C4-2B (cell line): ENCODE measurements at regions not wholly inside any gene's neighbourhood (a gene's known extent, or its start where the extent isn't known, plus 50 kb on each side); places are given as distances from the start of the nearest gene placed in this dataset.

Experiments used
- ZFX ChIP-seq: fragments of 450-650 bp; IDR thresholded peaks from 2 replicates; pipeline ENCODE4 v1.6.1; 2017
- TF ChIP-seq, protein P1 (sequence below): fragments of 450-650 bp; conservative IDR thresholded peaks from 2 replicates; pipeline ENCODE4 v1.5.1; 2017; ENCODE audit warnings: mild to moderate bottlenecking

DNA sequence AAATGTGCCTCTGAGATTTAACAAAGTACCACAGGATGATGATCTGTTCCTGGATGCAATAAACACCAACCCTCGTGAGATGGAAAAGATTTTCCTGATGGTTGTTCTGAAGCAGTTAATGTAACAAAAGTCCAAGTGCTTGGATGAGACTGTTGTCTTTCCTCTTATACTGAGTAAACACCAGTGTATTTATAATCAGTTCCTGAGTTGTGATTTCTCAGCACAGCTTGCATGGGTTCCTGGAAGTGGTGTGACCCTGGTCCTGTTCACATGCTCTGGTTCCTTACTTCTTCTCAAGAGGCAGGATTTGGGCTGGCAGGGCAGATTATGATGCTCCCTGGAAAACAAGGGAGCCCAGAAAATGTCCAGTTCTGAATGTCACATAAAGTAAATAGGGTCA lies 208.2 kb upstream of the USP24 start:
- TF ChIP-seq, protein P1, sequence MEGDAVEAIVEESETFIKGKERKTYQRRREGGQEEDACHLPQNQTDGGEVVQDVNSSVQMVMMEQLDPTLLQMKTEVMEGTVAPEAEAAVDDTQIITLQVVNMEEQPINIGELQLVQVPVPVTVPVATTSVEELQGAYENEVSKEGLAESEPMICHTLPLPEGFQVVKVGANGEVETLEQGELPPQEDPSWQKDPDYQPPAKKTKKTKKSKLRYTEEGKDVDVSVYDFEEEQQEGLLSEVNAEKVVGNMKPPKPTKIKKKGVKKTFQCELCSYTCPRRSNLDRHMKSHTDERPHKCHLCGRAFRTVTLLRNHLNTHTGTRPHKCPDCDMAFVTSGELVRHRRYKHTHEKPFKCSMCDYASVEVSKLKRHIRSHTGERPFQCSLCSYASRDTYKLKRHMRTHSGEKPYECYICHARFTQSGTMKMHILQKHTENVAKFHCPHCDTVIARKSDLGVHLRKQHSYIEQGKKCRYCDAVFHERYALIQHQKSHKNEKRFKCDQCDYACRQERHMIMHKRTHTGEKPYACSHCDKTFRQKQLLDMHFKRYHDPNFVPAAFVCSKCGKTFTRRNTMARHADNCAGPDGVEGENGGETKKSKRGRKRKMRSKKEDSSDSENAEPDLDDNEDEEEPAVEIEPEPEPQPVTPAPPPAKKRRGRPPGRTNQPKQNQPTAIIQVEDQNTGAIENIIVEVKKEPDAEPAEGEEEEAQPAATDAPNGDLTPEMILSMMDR: no peak
- no peak for TF ChIP-seq ZFX
